ENCODE measurements at regions not wholly inside any gene's neighbourhood (a gene's known extent, or its start where the extent isn't known, plus 50 kb on each side); places are given as distances from the start of the nearest gene placed in this dataset.

- Mint-ChIP-seq H3K27me3 (ENCODE audit: insufficient read depth) (no peaks in the 10 kb centered on the region), H3K36me3 (ENCODE audit: low read depth) (no peaks in the 10 kb centered on the region), H3K4me1 (ENCODE audit: low read depth) (no peaks in the 10 kb centered on the region), H3K4me3 (no peak overlapping the region), H3K27ac (no peak overlapping the region), H3K9me3 (peaks cover 38% of the 10 kb centered on the region)
- TF ChIP-seq, protein P1, sequence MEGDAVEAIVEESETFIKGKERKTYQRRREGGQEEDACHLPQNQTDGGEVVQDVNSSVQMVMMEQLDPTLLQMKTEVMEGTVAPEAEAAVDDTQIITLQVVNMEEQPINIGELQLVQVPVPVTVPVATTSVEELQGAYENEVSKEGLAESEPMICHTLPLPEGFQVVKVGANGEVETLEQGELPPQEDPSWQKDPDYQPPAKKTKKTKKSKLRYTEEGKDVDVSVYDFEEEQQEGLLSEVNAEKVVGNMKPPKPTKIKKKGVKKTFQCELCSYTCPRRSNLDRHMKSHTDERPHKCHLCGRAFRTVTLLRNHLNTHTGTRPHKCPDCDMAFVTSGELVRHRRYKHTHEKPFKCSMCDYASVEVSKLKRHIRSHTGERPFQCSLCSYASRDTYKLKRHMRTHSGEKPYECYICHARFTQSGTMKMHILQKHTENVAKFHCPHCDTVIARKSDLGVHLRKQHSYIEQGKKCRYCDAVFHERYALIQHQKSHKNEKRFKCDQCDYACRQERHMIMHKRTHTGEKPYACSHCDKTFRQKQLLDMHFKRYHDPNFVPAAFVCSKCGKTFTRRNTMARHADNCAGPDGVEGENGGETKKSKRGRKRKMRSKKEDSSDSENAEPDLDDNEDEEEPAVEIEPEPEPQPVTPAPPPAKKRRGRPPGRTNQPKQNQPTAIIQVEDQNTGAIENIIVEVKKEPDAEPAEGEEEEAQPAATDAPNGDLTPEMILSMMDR (IDR thresholded peaks at IDR 0.05), result no peak
- DNase-seq, result no peak
These were observed 207.1 kb upstream of the N4BP1 start for GRCh38 chr16:48817032-48817431.

- no peaks in the 10 kb centered on the region for H3K4me1 Mint-ChIP-seq (ENCODE audit: low read depth)
- H3K27me3 Mint-ChIP-seq (ENCODE audit: insufficient read depth), result no peaks in the 10 kb centered on the region
- peaks cover 42% of the 10 kb centered on the region for H3K9me3 Mint-ChIP-seq
- DNase-seq, result no peak
- no peak overlapping the region for H3K4me3 Mint-ChIP-seq
- TF ChIP-seq, protein P1 (IDR thresholded peaks at IDR 0.05), result no peak
- no peaks in the 10 kb centered on the region for H3K36me3 Mint-ChIP-seq (ENCODE audit: low read depth)
- no peak overlapping the region for H3K27ac Mint-ChIP-seq
These were observed 206.4 kb upstream of the N4BP1 start for GRCh38 chr16:48816393-48816792.

- no peaks in the 10 kb centered on the region for H3K4me1 Mint-ChIP-seq (ENCODE audit: low read depth)
- TF ChIP-seq, protein P1 (IDR thresholded peaks at IDR 0.05), result no peak
- H3K36me3 Mint-ChIP-seq (ENCODE audit: low read depth), result no peaks in the 10 kb centered on the region
- H3K27ac Mint-ChIP-seq, result no peak overlapping the region
- peaks cover 31% of the 10 kb centered on the region for H3K9me3 Mint-ChIP-seq
- no peak overlapping the region for H3K4me3 Mint-ChIP-seq
- DNase-seq, result no peak
- H3K27me3 Mint-ChIP-seq (ENCODE audit: insufficient read depth), result no peaks in the 10 kb centered on the region
These were observed 205.0 kb upstream of the N4BP1 start for GRCh38 chr16:48814994-48815393.

DNA sequence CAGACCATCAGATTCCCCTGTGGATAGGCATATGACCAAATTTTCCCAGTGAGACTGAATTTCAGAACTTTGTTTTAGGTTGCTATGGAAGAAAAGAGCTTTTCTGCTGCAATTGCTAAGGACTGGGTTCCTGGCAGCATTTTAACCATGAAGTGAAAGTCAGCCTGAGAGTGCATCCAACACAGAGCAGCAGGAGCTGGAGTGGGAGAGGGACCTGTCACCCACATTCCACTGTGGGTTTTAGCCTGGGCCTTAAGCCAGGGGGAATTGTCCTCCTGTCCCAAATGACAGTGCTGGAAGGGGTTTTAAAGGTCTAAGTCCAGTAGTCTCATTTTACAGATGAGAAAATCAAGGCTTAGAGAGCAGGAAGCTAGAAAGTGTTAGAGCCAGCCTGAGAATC is 203.5 kb upstream of the N4BP1 start:
- no peaks in the 10 kb centered on the region for H3K36me3 Mint-ChIP-seq (ENCODE audit: low read depth)
- H3K4me3 Mint-ChIP-seq, result no peak overlapping the region
- DNase-seq, result no peak
- no peaks in the 10 kb centered on the region for H3K27me3 Mint-ChIP-seq (ENCODE audit: insufficient read depth)
- TF ChIP-seq, protein P1 (IDR thresholded peaks at IDR 0.05), result no peak
- H3K4me1 Mint-ChIP-seq (ENCODE audit: low read depth), result no peaks in the 10 kb centered on the region
- peaks cover 29% of the 10 kb centered on the region for H3K9me3 Mint-ChIP-seq
- no peak overlapping the region for H3K27ac Mint-ChIP-seq

GRCh38 chr16:48812856-48813255 is 202.9 kb upstream of the N4BP1 start:
- no peaks in the 10 kb centered on the region for H3K4me1 Mint-ChIP-seq (ENCODE audit: low read depth)
- no peaks in the 10 kb centered on the region for H3K27me3 Mint-ChIP-seq (ENCODE audit: insufficient read depth)
- no peaks in the 10 kb centered on the region for H3K36me3 Mint-ChIP-seq (ENCODE audit: low read depth)
- TF ChIP-seq, protein P1 (IDR thresholded peaks at IDR 0.05), result no peak
- peaks cover 29% of the 10 kb centered on the region for H3K9me3 Mint-ChIP-seq
- H3K4me3 Mint-ChIP-seq, result no peak overlapping the region
- no peak for DNase-seq
- H3K27ac Mint-ChIP-seq, result no peak overlapping the region

GRCh38 chr16:48811478-48811877 is 201.5 kb upstream of the N4BP1 start:
- Mint-ChIP-seq H3K27me3 (ENCODE audit: insufficient read depth) (no peaks in the 10 kb centered on the region), H3K4me3 (no peak overlapping the region), H3K27ac (no peak overlapping the region)

More at GRCh38 chr16:48811478-48811877, 201.5 kb upstream of the N4BP1 start:
- Mint-ChIP-seq H3K4me1 (ENCODE audit: low read depth) (no peaks in the 10 kb centered on the region), H3K9me3 (peaks cover 29% of the 10 kb centered on the region), H3K36me3 (ENCODE audit: low read depth) (no peaks in the 10 kb centered on the region)
- TF ChIP-seq, protein P1 (IDR thresholded peaks at IDR 0.05), result no peak
- no peak for DNase-seq
